Occipital lobe (tissue), 1 donor: ENCODE measurements at regions not wholly inside any gene's neighbourhood (a gene's known extent, or its start where the extent isn't known, plus 50 kb on each side); places are given as distances from the start of the nearest gene placed in this dataset.

ENCODE experiments used
- DNase-seq: peaks from one replicate; lab custom pipeline; 2025; lab: John Stamatoyannopoulos, UW

DNA sequence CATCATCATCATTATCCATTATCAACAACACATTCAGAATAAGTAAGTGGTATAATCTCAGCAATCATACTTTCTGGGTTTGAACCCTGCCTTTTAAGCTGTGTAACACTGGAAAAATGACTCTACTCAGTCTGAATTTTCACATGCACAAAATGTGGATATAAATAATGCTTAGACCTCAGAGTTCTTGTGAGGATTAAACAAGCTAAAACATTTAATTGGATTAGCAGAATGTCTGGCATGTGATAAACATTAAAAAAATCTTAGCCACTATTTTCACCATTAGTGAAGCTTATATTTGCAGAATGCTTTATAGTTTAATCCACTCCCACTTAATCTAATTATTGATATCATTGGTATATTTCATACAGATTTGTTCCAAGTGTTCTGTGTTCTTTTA is 412.3 kb downstream of the RFC3 start:
- no peak for DNase-seq

DNA sequence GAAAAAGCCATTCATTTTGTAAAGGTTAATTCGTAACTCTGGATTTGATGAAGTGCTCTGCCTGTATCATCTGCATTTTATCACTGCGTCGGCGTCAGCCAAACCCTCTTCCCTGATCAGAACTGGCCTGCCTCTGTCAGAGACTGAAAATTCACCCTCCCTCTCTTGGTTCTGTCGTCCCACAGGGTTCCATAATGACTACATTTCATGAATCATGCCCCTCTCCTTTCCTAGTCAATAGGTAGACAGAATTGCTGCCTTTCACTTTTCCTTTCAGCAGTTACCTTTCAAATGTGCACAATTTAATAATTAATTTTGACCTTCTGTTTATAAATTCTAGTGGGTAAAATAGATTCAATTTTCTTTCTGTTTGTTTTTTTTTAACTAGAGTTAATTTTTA is 423.4 kb downstream of the RFC3 start:
- DNase-seq, result no peak

DNA sequence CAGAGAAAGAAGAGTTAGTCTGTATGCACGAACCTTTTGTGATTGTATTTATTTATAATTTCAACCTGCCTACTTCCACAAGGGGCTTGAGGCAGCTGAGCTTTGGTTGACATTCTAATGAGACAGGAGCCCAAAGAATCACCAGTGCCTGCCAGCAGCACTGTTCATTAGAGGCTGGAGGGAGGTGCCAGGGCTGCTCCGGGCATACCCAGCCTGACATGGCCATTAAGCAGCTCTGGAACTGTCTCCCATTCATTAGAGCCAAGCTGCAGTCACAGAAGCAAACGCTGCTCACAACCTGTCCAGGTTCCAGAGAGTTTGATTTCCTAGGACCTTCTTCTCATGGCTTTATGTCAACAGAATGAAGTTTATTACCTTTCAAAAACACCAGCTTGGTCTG is 425.5 kb downstream of the RFC3 start:
- no peak for DNase-seq

DNA sequence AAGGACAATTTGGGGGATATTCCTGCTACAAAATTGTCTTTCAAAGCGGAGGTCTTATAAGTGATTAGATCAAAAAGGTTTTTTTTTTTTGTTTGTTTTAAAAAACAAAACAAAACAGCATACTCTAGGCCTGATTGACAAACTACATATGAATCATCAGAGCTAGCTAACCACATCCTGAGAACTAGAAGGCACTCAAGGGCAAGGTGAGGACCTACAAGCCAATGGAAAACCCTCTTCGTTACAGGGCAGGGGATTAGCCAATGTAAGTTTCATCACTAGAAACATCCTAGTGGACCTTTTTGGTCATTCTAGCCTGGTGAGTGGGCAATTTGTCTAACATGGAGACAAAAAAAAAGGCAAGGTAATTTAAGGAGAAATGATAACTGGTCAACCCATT is 428.6 kb downstream of the RFC3 start:
- DNase-seq, result no peak

DNA sequence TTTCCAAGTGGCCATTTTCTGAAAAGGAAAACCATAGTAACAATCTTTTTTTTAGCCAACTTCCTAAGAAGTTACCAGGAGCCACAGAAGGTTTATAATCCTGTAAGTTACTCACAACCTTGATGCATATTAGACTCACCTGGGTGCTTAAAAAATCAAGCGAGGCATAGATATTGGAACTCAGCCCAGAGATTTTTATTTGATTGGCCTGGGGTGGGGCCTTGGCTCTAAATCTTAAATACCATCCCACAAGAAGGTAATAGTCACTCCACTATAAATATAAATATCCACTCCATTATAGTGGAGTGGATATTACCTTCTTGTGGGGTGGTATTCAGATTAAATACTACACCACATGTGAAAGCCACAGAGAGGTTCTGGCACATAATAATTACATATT is 429.6 kb downstream of the RFC3 start:
- DNase-seq, result no peak

DNA sequence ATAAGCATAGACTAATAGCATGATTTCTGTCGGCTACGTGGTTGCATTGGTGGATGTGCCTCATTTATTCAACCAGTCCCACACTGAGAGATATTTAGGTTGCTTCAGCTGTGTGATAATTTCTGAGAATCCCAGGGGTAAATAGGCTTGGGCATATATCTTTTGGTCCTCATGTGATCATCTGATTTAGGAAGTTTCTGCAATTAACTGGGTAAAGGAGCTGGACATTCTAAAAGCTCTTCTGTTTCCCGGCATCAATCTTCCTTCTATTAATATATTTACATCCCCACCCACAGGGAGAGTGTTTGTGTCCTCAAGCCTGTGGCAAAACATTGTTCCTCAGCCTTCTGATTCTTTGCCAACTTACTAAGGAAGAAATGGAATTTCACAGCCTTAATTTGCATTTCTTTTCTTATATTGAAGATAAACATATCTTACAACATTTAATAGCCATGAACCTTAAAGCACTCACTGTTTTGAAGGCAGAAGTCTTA is 431.6 kb downstream of the RFC3 start:
- DNase-seq, result no peak

DNA sequence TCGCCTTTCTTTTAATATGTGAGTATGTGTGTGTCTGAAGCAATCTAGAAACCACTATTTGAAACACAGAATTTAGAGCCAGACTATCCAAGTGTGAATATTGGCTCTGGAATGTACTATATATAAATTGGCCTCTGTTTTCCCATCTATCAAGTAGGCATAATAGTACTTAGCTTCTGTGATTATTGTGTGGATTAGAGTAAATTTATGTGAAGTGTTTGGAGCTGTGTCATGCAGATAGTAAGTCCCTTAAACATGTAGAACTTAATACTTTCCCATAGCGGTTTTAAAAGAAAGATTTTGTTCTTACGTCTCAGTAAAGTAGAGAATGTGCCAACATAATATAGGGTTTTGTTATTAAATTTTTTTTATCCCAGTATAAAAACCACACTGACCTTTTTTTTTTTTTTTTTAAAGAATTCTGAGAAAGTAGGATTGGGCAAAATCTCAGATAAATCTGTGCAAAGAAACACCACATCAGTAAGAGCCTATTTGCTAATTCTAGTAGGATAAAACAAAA is 432.3 kb downstream of the RFC3 start:
- DNase-seq, result no peak

DNA sequence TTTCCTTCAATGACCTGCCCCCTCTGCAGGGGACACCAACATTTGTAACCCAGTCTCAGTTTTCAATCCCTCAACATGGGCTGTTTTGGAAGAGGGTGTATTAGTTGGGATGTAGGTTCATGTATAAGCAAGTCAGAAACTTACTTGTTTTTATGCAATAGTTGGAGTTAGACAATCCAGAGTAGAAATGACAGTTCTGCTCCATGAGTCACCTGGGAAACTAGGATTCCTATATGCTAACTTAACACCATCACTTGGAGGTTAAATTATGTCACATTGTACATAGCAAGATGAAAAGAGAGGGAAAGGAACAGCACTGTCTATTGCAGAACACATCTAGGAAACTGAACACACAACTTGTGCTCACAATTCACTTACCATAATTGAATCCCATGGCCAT is 436.4 kb downstream of the RFC3 start:
- no peak for DNase-seq

DNA sequence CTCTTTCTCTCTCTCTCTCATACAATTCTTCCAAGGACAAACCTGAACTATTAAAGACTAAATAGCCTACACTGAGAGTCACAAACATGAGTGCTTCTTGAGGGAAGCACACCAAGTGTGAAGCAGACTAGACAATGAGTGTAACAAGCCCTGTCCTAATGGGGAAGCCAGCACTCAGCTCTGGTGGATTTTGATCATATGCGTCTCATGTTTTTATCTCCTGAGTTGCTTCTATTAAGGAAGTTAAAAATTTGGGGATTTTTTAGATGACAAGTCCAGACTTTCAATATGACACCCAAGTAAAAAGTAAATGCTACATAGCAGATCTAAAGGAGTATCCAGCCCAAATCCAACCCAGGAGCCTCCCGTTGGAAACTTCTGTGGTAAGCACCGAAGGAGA is 437.8 kb downstream of the RFC3 start:
- no peak for DNase-seq

DNA sequence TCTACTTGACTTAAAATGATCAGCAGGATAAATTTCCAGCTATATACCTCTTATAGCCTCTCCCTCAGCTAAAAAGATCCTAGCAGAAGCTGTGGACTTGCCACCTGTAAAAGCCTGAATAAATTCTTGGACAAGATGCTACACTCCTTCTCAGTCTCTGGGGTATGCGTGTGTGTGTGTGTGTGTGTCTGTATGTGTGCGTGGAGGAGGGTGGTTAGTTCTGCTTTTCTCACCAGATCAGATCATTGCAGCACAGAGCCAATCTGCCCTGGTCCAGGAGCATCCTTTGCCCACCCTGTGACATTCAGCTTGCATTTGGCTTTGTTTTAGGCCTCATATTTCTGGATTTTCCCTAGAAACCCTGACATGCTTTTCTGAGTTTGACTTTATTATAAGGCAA is 438.3 kb downstream of the RFC3 start:
- DNase-seq, result no peak

DNA sequence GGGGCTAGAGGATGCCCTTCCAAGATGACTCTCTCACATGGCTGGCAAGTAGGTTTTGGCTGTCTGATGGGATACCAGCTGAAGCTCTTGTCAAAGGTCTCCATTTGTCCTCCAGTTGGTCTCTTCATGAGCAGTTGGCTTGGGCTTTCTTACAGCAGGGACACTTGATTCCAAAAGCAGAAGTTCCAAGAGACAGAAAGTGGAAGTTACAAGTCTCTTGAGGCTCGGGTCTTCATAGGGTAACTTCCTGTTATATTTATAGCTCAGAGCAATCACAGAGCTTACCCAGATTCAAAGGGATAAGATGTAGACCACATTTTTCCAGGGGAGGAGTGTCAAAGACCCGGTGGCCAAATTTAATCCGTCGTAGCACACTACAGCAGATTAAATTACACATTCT is 440.0 kb downstream of the RFC3 start:
- DNase-seq, result no peak

DNA sequence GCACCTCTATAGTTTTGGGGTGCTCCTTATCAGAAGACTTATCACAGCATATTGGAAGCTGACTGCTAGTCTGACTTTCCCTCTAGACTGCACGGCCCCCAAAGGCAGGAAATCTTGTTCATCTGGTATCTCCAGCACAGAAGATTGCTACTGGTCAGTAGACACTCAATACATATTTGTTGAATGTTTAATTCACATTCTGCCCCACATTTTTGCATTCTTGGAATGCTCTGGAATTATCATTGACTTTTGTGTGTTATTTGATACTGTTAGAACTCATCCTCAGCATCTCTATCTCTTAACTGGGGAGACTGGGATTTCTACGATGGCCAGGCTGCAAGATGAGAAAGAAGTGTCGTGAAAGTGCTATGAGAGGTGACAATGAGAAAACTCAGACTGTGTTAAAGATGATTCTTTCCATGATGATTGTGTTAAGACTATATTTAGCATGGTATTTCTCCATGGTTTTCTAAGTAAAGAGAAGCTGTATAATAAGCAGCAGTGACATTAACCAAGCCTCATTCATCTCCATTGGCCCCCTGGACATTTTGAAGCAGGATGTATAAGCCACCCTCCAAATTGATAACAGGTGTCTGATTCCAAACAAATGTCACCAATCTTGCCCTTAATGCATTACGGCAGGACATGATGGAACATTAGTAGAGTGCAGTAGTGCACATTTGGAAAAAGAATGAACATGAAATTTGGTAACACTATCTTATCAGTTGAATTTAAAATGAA is 440.9 kb downstream of the RFC3 start:
- DNase-seq, result no peak

DNA sequence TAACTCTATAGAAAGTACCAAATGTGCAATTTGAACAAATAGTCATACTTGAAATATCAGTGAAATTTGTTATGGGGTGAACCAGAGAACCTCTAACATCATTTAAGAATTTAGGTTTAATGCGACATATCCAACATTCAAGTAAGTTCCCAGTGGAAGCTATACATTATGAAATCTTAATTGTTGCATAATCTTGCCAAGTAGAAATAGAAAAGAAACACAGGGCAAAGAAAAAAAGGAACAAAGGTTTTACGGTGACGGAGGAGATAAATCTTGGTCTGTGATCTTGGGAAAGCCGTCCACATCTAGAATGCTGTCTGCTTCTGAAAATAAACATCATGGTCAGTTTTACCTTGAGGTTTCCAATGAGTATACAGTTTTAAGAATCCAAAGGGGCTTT is 445.7 kb downstream of the RFC3 start:
- DNase-seq, result no peak

DNA sequence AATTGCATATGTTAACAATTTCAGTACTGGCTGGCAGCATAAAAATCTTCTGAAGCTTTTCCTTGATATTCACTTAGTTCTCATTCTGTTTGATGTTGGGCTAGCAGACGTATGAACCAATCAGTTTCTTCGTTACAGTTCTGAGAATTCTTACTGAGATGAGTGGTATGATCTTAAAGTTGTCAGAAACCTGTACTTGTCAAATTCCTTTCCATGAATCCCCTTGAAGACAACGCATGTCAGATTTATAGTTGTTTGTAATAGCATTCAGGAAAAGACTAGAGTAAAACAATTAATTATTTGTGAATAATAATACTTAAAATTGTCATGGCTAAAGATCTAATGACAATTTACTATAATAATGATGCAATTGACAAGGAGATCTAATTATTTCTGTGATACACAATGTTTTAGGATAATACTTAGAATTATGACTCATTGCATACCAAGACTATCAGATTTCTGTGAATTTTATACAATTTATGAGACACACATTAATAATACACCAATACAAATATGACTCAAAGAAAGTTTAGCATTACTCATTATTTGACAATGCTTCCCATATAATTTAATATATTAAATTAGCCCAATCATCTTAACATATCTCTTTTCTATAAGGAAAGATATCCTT is 447.2 kb downstream of the RFC3 start:
- DNase-seq, result no peak

DNA sequence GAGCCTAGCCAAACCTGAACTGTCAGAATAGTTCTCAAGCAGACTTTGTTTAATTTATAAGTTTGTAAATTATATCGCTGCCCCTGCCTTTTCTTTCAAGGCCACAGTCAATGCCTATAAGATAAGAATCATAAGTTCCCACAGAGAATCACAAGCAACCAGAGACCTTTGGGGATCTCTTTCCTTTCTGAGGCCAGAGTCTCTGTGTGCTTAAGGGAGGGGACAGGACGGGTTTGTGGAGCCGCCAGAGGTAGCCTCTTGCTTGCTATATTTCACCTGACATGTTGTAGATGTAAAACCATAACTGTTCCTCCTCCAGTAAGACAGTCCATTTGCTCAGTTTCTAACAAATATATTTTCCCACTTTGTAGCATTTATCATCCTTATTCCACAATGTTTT is 458.8 kb downstream of the RFC3 start:
- no peak for DNase-seq

DNA sequence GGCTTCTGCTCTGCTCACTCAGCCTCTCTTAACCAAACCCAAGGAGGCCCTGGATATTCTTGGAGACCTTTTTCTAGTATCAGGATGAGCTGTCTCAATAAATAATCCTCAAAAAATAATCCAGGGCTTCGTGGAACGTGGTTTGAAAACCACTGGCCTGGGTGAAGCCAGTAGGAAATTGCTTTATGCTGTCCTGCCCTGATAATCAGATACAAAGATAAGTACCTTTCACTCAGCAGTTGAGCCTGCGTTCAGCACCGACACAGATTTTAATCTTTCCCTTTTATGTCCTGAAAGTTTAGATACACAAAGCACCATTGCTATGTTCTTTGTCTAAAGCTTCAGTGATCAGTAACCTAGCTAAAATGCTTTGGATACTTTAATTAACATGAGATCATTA is 460.0 kb downstream of the RFC3 start:
- DNase-seq, result no peak

DNA sequence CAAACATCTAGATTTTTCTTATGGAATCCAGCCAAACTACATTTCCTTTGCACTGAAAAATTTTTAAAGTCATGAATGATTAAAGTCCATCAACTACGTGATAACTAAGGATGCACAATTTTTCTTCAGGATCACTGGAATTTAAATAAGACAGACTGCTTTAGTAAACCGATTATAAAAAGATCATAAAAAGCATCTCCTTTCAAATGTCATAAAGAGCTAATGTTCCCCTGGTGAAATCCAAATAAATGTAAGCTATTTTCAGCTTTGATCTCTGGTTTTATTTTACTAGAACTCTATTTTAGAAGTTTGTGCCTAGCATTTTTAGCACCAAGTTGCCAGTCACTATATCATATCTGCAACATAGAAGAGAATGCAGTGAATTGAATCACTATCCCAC is 460.8 kb downstream of the RFC3 start:
- no peak for DNase-seq

DNA sequence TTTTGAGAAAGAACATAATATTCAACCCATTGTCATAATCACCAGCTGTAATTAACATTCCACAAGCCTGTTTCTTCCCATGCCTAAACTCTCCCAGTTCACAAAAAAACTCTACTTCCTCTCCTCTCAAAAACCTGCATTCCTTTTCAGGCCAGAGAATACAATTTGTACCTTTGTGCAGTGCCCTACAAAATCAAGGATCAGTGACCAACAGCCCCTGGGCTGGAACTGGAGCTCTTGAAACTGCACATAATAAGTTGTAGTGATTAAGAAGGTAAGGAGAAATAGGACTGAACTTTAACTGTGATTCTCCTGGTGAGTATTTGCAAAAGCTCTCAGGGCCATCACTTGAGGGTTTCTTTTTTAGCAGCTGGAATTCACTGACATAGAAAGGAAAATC is 472.7 kb downstream of the RFC3 start:
- no peak for DNase-seq

DNA sequence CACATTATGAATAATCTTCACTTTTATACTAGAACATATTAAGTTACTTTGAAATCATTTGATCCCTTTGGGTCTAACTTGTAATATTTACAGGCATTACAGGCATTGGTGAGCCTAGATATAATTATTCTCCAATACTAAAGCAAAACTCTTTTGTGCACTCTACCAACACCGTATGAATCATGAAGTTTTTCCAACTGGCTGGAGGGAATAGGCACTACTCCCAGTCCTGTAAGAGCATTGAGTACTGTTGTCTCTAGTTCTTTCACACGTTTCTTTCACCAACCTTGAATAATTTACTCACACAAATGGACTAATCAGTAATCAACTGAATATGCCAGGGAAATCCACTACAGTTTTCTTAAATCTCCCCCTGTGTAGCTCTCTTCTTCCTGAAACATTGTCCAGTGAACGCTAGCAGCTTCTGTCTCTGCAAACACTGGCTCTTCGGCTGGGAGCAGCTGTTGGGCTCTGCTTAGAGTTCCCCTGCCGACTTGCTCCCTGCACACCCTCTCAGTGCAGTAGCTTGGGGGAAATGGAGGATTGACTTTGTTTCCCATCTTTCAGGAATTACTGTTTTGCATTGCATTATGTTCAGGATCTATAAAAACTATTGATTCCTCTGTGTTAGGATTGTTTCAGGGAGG is 476.7 kb downstream of the RFC3 start:
- no peak for DNase-seq

DNA sequence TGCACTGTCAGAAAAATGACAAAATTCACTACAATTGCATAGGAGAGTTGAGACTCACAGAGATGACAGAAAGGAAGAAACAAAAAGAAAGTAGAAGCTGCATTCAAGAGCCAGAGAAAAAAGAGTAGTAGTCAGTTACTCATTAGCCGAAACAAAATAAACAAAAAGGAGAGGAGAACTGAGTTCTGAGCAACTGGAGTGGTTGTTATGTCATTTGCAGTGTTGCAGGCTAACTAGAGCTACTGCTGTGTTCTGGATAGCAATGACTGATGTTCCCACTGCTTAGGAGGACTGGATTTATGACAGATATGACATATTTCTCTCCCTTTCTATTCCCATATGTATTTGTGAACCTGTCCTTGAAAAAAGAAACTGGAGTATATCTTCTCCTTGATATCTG is 482.6 kb downstream of the RFC3 start:
- no peak for DNase-seq

DNA sequence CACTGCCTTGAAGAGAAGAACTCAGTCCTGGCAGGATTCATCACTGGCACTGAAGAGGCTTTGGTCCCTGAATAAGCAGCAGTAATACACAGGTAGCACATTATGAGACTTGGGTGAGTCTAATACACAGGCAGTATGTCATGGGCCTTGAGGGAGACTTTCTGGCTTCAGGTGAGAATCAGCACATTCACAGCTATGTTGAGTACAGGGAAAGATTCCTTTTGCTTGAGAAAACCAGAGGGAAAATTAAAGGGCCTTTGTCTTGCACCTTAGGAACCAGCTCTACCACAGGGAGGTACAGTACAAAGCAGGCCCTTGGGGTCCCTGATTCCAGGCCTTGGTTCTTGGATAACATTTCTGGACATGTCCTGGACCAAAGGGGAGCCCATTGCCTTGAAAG is 484.6 kb downstream of the RFC3 start:
- no peak for DNase-seq

DNA sequence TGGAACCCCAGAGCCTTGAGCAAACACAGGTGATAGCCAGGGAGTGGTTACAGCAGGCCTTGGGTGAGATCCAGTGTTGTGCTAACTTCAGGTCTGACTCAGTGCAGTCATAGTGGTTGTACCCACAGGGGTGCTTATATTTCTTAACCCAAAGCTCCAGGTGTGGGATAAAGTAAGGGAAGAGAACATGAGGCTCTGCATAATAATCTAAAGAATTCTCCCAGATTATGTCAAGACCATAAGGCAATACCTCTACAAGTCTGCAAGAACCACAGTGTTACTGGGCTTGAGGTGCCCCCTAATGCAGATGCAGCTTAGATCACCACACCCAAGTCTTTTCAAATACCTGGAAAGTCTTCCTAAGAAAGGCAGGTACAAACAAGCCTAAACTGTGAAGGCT is 485.4 kb downstream of the RFC3 start:
- no peak for DNase-seq

DNA sequence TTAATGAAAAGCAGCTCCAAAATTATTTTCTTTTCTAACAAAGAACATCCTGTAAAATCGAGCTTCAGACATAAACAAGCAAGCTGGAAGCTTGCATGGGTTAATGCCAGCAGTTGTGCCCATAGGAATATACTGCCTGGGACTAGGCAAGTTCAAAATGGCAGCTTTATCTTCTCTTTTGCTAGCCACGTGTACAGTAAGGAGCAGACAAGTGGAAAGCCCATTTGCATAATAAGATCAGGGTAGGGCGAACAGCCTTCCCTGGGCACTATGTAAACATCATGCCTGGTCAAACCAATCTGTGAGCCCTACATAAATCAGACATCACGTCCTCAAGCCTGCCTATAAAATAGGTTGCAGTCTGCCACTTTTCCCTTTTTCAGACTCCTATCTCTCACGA is 489.7 kb downstream of the RFC3 start:
- DNase-seq, result no peak
